ENCODE measurements at regions not wholly inside any gene's neighbourhood (a gene's known extent, or its start where the extent isn't known, plus 50 kb on each side); places are given as distances from the start of the nearest gene placed in this dataset.
A peak's percentile ranks its signal among the peaks of the same experiment; 100 is the strongest.

DNA sequence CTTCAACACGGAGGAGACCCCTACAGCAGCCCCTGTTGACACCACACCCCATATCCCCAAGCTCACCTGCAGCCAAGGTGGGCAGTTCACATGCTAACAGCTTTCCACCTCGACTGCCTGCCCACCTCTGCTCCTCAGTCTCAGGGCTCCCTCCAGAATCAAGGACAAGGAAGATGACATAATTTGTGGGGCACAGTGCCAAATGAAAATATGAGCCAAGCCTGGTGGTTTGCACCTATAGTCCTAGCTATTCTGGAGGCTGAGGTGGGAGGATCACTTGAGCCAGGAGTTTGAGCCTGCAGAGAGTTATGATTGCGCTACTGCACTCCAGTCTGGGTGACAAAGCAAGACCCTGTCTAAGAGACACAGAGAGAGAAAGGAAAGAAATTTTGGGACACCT, 516.3 kb downstream of the BCOR start:
- FAIRE-seq = no peak
- no peak overlapping the region for H3K4me3 ChIP-seq
- intact Hi-C loops (cut with DNase I) = no loop called here
- H3K4me1 ChIP-seq = no peaks in the 10 kb centered on the region
- H3K27me3 ChIP-seq = peaks cover 0 to 6% (median 0%) of the 10 kb centered on the region in 4 donors
- H3K27ac ChIP-seq = no peak overlapping the region
- no peaks in the 10 kb centered on the region for H3K9me3 ChIP-seq
- 61 to 64% methylated on average over 3 of the region's 3 CpGs for WGBS, 2 donors
- H3K36me3 ChIP-seq = no peaks in the 10 kb centered on the region
- no peak for DNase-seq
- TF ChIP-seq, protein P1, sequence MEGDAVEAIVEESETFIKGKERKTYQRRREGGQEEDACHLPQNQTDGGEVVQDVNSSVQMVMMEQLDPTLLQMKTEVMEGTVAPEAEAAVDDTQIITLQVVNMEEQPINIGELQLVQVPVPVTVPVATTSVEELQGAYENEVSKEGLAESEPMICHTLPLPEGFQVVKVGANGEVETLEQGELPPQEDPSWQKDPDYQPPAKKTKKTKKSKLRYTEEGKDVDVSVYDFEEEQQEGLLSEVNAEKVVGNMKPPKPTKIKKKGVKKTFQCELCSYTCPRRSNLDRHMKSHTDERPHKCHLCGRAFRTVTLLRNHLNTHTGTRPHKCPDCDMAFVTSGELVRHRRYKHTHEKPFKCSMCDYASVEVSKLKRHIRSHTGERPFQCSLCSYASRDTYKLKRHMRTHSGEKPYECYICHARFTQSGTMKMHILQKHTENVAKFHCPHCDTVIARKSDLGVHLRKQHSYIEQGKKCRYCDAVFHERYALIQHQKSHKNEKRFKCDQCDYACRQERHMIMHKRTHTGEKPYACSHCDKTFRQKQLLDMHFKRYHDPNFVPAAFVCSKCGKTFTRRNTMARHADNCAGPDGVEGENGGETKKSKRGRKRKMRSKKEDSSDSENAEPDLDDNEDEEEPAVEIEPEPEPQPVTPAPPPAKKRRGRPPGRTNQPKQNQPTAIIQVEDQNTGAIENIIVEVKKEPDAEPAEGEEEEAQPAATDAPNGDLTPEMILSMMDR (IDR thresholded peaks at IDR 0.05) = no peak
- peak in 1 of 4 donors; percentile 41 for ATAC-seq

DNA sequence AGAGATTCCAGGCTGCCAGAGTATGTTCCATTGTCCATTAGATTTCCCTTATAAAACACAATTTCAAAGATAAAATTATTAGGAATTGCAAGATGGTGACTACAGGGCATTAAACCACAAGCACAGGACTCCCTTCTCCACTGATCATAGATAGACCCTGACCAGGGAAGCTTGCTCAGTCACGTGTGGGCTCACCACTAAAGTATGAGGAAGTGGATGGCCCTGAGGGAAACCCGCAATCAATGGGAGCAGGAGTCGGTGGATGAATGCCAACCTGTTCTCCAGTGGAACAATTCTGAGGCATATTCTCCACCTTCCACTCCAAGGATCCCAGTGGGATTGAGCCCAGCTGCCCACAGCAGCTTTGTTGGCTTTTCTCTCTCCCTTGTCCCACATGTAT, 515.7 kb downstream of the BCOR start:
- 23 to 25% methylated on average over 3 of the region's 3 CpGs for WGBS, 2 donors
- ATAC-seq = peak; percentile 63 to 88 (median 83)
- FAIRE-seq = no peak
- Histone ChIP-seq H3K27ac (peak overlapping the region in 1 of 4 donors; percentile 11), H3K36me3 (no peaks in the 10 kb centered on the region), H3K4me1 (no peaks in the 10 kb centered on the region), H3K9me3 (no peaks in the 10 kb centered on the region), H3K27me3 (peaks cover 0 to 6% (median 0%) of the 10 kb centered on the region in 4 donors), H3K4me3 (no peak overlapping the region)
- TF ChIP-seq, protein P1 (IDR thresholded peaks at IDR 0.05) = no peak
- intact Hi-C loops (cut with DNase I) = no loop called here
- DNase-seq = peak in 4 of 6 donors; percentile 36 to 50 (median 43)

DNA sequence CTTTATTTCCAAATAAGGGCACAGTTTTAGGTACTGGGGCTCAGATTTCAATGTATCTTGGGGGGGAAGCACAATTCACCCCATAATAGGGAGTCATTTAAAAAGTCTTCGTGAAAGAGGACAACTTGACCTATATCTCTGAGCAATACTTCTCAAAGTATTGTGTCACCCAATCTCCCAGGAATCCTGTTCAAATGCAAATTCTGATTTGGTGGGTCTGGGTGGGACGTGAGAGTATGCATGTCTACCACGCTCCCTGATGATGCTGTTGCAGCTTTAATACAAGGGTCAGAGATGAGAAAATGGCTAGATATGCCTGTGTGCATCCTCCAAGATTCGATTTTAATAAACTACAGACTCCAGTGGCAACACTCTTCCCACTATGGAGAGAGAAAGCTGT, 514.8 kb downstream of the BCOR start:
- Histone ChIP-seq H3K4me3 (no peak overlapping the region), H3K27ac (no peak overlapping the region)

DNA sequence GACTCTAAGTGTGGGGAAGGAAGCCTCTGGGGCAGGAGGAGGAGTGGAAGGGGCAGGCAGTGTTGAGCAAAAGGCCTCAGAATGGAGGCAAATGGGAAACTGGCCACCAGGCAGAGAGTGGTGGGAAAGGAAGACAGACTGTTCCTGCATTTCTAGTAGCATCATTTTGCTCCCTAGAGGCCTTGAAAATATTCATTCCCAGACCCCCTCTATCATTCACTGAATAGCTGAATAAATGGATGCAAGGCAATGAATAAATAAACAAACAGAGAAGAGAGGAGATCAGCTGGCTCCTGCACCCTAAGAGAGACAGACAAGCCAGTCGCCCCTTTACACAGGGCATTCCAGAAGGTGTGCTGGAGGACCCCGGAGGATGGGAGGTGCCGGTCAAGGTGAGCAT, 511.9 kb downstream of the BCOR start:
- H3K36me3 ChIP-seq = no peaks in the 10 kb centered on the region
- H3K27ac ChIP-seq = no peak overlapping the region
- H3K27me3 ChIP-seq = no peaks in the 10 kb centered on the region
- ATAC-seq (no peak), DNase-seq (no peak), FAIRE-seq (no peak)
- TF ChIP-seq, protein P1 (IDR thresholded peaks at IDR 0.05) = no peak
- 60 to 62% methylated on average over 3 of the region's 3 CpGs for WGBS, 2 donors
- H3K4me1 ChIP-seq = no peaks in the 10 kb centered on the region
- no peak overlapping the region for H3K4me3 ChIP-seq
- intact Hi-C loops (cut with DNase I) = no loop called here
- no peaks in the 10 kb centered on the region for H3K9me3 ChIP-seq

More for the DNA sequence above, 514.8 kb downstream of the BCOR start:
- Histone ChIP-seq H3K36me3 (no peaks in the 10 kb centered on the region), H3K9me3 (no peaks in the 10 kb centered on the region), H3K4me1 (no peaks in the 10 kb centered on the region), H3K27me3 (peaks cover 0 to 4% (median 0%) of the 10 kb centered on the region in 4 donors)
- TF ChIP-seq, protein P1 (IDR thresholded peaks at IDR 0.05) = no peak
- intact Hi-C loops (cut with DNase I) = no loop called here
- no peak for FAIRE-seq
- WGBS, 2 donors = 58 to 66% methylated on average over 4 of the region's 4 CpGs
- no peak for ATAC-seq
- DNase-seq = no peak

DNA sequence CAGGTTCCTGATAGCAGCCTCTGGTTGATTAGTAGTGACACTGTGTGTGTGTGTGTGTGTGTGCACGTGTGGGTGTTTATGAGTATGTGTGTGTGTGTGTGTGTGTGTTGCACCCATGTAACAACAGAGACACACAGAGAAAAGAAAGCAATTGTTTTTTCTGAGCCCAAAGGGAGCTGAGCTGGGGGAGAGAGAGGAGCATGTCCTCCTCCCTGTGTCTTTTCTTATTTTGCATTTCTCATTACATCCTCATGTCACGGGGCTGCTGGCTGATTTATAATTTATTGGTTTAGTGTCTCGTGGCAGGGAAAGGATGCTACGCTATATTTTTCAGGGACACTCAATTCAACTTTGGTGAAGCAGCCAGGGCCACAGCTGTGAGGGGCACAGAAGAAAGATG, 511.4 kb downstream of the BCOR start:
- whole genome bisulfite sequencing, 2 donors = 47 to 53% methylated on average over 4 of the region's 4 CpGs
- no peak for DNase-seq
- Histone ChIP-seq H3K36me3 (no peaks in the 10 kb centered on the region), H3K4me3 (no peak overlapping the region), H3K27ac (no peak overlapping the region), H3K4me1 (no peaks in the 10 kb centered on the region), H3K9me3 (no peaks in the 10 kb centered on the region), H3K27me3 (peaks cover 0 to 4% (median 0%) of the 10 kb centered on the region in 4 donors)
- TF ChIP-seq, protein P1 (IDR thresholded peaks at IDR 0.05) = no peak
- no peak for FAIRE-seq
- intact Hi-C loops (cut with DNase I) = no loop called here
- ATAC-seq = no peak
